Thymus (tissue), 11 donors: ENCODE measurements at regions not wholly inside any gene's neighbourhood (a gene's known extent, or its start where the extent isn't known, plus 50 kb on each side); places are given as distances from the start of the nearest gene placed in this dataset.
"Not testable (repeated sequence)": the region's sequence is repeated elsewhere in the genome, so short reads cannot be mapped to it uniquely, and the experiment has no call there.

Experiments used
- DNase-seq, 9 donors: peaks; one replicate each; pipeline ENCODE4 v3.0.0-alpha.2; 2013; ENCODE audit warnings: low spot score in 9 of 9, low read depth in 6 of 9, missing footprints in 1 of 9
- H3K27ac ChIP-seq, 2 donors: one replicate each; pipeline ENCODE4 v1.5.1; 2013; ENCODE audit warnings: control low read depth in 1 of 2, low read depth in 1 of 2, low read length in 1 of 2, mild to moderate bottlenecking in 1 of 2, moderate library complexity in 1 of 2
- H3K27me3 ChIP-seq, 2 donors: one replicate each; pipeline ENCODE4 v1.5.1; 2013; ENCODE audit warnings: low read length in 1 of 2; ENCODE audit not compliant: control insufficient read depth in 2 of 2, insufficient read depth in 1 of 2
- H3K36me3 ChIP-seq, 2 donors: one replicate each; pipeline ENCODE4 v1.5.1; 2013; ENCODE audit warnings: low read length in 1 of 2, mild to moderate bottlenecking in 1 of 2, moderate library complexity in 1 of 2; ENCODE audit not compliant: control insufficient read depth in 2 of 2, insufficient read depth in 2 of 2
- H3K4me1 ChIP-seq, 2 donors: one replicate each; pipeline ENCODE4 v1.5.1; 2013; ENCODE audit warnings: low read length in 2 of 2; ENCODE audit not compliant: control insufficient read depth in 2 of 2, insufficient read depth in 2 of 2
- H3K4me3 ChIP-seq, 2 donors: one replicate each; pipeline ENCODE4 v1.5.1; 2013; ENCODE audit warnings: low read length in 2 of 2, control low read depth in 1 of 2, mild to moderate bottlenecking in 1 of 2
- H3K9me3 ChIP-seq, 2 donors: one replicate each; pipeline ENCODE4 v1.5.1; 2013; ENCODE audit warnings: low read length in 1 of 2, mild to moderate bottlenecking in 1 of 2; ENCODE audit not compliant: control insufficient read depth in 2 of 2, insufficient read depth in 1 of 2
- WGBS: extraction: QIAGEN DNeasy Blood & Tissue Kit; methylation state at CpG from one replicate; pipeline ENCODE4 v1.1.7; 2013; 5-methylcytosine and 5-hydroxymethylcytosine counted together
- donor health status: healthy.

DNA sequence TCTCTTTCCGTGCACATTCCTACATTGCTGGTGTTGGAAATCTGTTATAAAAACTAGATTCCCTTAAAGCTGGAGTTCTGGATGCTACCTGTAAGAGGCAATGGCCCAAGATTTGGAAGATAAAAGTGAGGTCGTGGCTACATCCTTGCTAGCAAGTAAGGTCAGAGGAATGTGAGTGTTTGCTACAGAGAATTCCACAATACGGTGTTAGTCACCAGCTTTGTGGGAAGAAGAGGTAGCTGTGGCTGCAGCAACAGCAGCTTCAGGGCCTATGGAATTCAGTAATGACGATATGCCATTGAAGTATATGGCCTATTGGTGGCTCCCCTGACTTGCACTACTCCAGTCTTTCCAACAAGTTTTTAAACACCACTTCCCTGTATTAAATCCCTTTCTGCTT lies 227.7 kb upstream of the TMEM260 start:
- DNase-seq = no peak
- 98% methylated on average over 4 of the region's 4 CpGs for WGBS
- H3K36me3 ChIP-seq = no peaks in the 10 kb centered on the region
- no peaks in the 10 kb centered on the region for H3K27me3 ChIP-seq
- no peak overlapping the region for H3K4me3 ChIP-seq
- H3K27ac ChIP-seq = no peak overlapping the region
- H3K4me1 ChIP-seq = no peaks in the 10 kb centered on the region
- no peaks in the 10 kb centered on the region for H3K9me3 ChIP-seq

DNA sequence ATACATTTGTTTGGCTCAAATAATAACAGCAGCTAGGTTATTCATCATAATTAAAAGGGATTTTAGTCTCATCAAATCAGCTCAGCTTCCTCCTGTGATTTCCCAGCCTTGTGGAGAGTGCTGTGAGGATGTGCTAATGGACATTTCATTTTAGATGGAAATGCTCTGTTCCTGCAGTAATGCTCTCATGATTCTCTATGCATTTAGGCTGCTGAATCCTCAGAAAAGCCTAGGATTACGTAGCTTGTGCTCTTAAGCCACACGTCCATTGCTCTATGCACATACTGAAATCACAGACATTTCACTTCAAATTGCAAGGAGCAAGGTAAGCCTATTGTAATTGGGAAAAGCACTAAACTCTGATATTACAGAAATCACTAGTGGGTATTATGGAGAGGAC lies 226.6 kb upstream of the TMEM260 start:
- over 99% methylated on average over 2 of the region's 2 CpGs for WGBS
- Histone ChIP-seq H3K9me3 (no peaks in the 10 kb centered on the region), H3K4me3 (no peak overlapping the region), H3K27ac (no peak overlapping the region), H3K4me1 (peaks cover 2 to 6% of the 10 kb centered on the region in 2 donors), H3K27me3 (no peaks in the 10 kb centered on the region), H3K36me3 (no peaks in the 10 kb centered on the region)
- no peak for DNase-seq

DNA sequence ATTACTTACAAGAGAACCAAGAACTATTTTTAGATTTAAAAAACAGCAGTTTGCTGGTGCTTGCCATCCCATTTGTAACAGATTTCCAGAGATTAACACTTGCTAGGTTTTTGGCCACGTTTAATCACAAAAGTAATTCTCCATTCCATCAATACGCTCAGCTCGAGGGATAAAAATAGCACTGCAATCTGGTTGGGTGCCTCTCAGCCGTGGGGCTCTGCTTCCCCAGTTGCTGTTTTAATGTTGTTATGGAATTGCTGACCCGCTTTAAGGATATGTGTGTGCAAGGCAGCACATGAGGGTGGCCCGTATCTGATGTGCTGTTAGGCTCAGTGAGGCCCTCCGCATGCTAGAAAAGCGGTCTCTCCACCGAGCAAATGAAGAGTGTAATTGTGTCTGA lies 222.2 kb upstream of the TMEM260 start:
- no peaks in the 10 kb centered on the region for H3K9me3 ChIP-seq
- no peaks in the 10 kb centered on the region for H3K36me3 ChIP-seq
- H3K4me3 ChIP-seq = no peak overlapping the region
- no peak for DNase-seq
- 83% methylated on average over 9 of the region's 9 CpGs for WGBS
- H3K27ac ChIP-seq = no peak overlapping the region
- peaks cover 4 to 22% of the 10 kb centered on the region in 2 donors for H3K4me1 ChIP-seq
- H3K27me3 ChIP-seq = no peaks in the 10 kb centered on the region

DNA sequence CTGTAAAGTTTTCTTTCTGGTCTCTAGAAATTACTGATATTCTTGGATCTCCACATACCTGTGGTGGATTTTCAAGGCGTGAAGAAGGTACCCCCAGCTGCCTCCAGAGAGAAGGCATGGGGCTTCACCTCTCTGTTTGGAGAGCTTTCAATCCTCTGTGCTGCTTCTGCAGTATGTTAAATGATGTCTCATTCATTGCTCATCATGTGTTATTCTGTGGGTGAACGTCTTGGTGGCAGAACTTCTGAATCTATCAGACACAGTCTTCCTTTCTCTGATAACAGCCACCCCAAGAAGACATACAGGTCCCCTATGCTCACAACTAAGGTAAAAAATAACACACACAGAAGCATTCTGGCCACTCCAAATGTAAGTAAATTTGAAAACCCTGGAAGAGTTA lies 221.3 kb upstream of the TMEM260 start:
- DNase-seq = peak in 1 of 9 donors; percentile 37
- no peak overlapping the region for H3K27ac ChIP-seq
- peaks cover 4 to 22% of the 10 kb centered on the region in 2 donors for H3K4me1 ChIP-seq
- no peaks in the 10 kb centered on the region for H3K36me3 ChIP-seq
- no peaks in the 10 kb centered on the region for H3K27me3 ChIP-seq
- no peaks in the 10 kb centered on the region for H3K9me3 ChIP-seq
- H3K4me3 ChIP-seq = no peak overlapping the region
- WGBS = 59% methylated on average over 2 of the region's 2 CpGs

DNA sequence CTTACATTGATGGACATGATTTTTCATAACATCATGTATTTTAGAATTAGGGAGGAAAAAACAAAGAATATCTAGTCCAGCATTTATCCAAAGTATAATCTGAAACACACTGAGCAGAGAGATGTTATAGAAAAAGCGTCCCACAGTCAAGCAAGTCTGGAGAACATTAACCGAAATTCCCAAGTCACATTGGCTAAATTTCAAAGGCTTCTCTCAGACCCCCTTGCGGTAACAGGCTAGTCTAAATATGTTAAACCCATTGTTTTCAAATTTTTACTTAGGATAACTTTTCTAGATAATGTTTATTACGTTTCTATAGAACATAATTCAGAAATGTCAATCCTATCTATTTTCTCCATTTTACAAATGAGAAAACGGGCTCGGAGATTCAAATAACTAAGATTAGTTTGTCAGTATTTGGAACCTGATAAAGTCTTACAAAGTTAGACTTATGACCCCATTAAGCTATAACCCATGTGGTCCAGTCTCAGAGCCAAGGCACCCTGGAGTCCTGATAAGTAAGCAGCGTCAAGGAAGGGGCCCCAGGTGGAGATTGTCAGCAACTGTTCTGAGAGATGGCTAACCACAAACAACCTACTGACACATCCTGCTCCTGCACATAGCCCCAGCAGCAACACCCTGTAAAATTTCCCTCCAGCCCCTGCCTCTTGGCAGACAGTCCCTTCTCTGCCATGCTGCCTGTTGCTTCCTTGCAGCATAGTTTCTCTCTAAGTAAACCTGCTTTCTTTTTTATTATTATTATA lies 220.6 kb upstream of the TMEM260 start:
- WGBS = 69% methylated on average over 7 of the region's 7 CpGs
- peaks cover 4 to 22% of the 10 kb centered on the region in 2 donors for H3K4me1 ChIP-seq
- DNase-seq = peak in 7 of 9 donors; percentile 22 to 79 (median 47)
- H3K9me3 ChIP-seq = no peaks in the 10 kb centered on the region
- no peaks in the 10 kb centered on the region for H3K27me3 ChIP-seq
- H3K27ac ChIP-seq = no peak overlapping the region
- H3K4me3 ChIP-seq = no peak overlapping the region
- no peaks in the 10 kb centered on the region for H3K36me3 ChIP-seq

DNA sequence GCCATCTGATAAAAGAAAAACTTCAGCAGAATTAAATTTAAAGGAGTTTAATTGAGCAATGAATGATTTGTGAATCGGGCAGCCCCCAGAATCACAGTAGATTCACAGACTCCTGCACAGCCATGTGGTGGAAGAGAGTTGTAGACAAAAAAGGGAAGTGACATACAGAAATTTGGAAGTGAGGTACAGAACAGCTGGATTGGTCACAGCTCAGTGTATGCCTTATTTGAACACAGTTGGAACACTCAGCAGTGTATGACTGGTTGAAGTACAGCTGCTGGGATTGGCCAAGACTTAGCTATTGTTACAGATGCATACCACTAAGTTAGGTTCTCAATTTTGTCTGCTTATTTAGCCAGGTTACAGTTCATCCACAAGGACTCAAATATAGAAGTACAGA lies 213.9 kb upstream of the TMEM260 start:
- DNase-seq, H3K9me3 ChIP-seq, H3K4me1 ChIP-seq, H3K36me3 ChIP-seq, H3K27ac ChIP-seq, H3K27me3 ChIP-seq, H3K4me3 ChIP-seq: not testable (repeated sequence)
- WGBS = 91% methylated on average over 1 of the region's 1 CpG

DNA sequence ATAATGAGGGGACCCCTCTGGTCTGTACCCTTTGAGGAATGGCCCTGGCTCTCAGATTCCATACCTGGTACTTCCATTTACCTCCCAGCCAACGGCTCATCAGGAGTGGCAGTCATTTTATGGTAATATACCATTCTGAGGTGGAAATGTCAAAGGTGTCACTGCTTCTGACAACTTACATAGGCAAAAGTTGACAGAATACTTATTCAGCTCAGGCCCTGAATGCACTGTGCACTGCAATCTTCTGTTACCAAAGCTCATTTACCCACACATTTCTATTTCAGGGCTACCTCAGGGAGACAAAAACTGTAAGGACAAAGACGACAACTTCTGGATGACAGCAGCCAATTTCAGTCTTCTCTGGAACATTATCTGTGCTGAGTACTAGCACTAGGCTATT lies 212.2 kb upstream of the TMEM260 start:
- no peak for DNase-seq
- 93% methylated on average over 2 of the region's 2 CpGs for WGBS
- H3K4me1 ChIP-seq = no peaks in the 10 kb centered on the region

DNA sequence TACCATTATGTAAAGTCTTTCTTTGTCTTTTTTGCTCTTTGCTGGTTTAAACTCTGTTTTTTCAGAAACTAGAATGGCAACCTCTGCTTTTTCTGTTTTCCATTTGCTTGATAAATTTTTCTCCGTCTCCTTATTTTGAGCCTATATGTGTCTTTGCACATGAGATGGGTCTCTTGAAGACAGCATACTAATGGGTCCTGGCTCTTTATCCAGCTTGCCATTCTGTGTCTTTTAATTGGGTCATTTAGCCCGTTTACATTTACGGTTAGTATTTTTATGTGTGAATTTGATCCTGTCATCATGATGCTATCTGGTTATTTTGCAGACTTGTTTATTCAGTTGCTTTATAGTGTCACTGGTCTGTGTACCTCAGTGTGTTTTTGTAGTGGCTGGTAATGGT lies 207.9 kb upstream of the TMEM260 start:
- H3K27ac ChIP-seq = no peak overlapping the region
- no peaks in the 10 kb centered on the region for H3K4me1 ChIP-seq
- H3K4me3 ChIP-seq = no peak overlapping the region
- no peaks in the 10 kb centered on the region for H3K27me3 ChIP-seq
- H3K36me3 ChIP-seq = no peaks in the 10 kb centered on the region
- no peaks in the 10 kb centered on the region for H3K9me3 ChIP-seq
- DNase-seq = no peak
- WGBS = 98% methylated on average over 3 of the region's 3 CpGs

More for the DNA sequence above, 212.2 kb upstream of the TMEM260 start:
- Histone ChIP-seq H3K36me3 (no peaks in the 10 kb centered on the region), H3K9me3 (no peaks in the 10 kb centered on the region), H3K27ac (no peak overlapping the region), H3K4me3 (no peak overlapping the region), H3K27me3 (no peaks in the 10 kb centered on the region)

DNA sequence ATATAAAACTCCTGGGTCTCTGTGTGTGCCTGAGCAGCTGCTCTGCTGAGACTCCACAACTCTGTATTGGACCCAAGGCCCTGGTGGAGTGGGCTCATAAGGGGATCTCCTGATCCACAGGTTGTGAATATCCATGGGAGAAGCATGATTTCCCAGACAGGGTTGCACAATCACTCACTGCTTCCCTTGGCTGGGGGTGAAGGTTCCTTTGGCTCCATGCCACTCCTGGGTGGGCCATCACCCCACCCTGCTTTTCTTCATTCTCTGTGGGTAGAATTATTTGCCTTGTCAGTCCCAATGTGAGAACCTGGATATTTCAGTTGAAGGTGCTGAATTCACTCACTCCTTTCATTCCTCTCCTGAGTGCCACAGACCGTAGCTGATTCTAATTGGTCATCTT lies 205.2 kb upstream of the TMEM260 start:
- WGBS = 94% methylated on average over 1 of the region's 1 CpG

More for the DNA sequence above, 205.2 kb upstream of the TMEM260 start:
- no peaks in the 10 kb centered on the region for H3K27me3 ChIP-seq
- no peaks in the 10 kb centered on the region for H3K36me3 ChIP-seq
- H3K9me3 ChIP-seq = no peaks in the 10 kb centered on the region
- H3K4me1 ChIP-seq = no peaks in the 10 kb centered on the region
- H3K27ac ChIP-seq = no peak overlapping the region
- no peak overlapping the region for H3K4me3 ChIP-seq
- DNase-seq = no peak
